B cell (primary cell): ENCODE measurements at regions not wholly inside any gene's neighbourhood (a gene's known extent, or its start where the extent isn't known, plus 50 kb on each side); places are given as distances from the start of the nearest gene placed in this dataset.

ENCODE experiments used
- ATAC-seq: fragments of 200-7000 bp; cut with Tn5 transposase; one replicate; pipeline ENCODE4 v1.10.0; 2021; ENCODE audit warnings: low read depth, mild to moderate bottlenecking, moderate number of reproducible peaks, moderate library complexity
- CTCF ChIA-PET: fragments of 350-600 bp; sonication (Branson Sonifier 250); formaldehyde crosslinking; loops from one replicate; lab custom pipeline; 2021; ENCODE audit warnings: antibody characterized with exemption, inconsistent platforms; lab: Charles Lee
- POLR2A ChIA-PET: fragments of 350-600 bp; sonication (Branson Sonifier 250); formaldehyde crosslinking; loops from one replicate; lab custom pipeline; 2021; ENCODE audit warnings: antibody characterized with exemption; lab: Charles Lee
- DNase-seq: peaks from one replicate; pipeline ENCODE4 v3.0.0; 2013
- H2AFZ ChIP-seq: 2 replicates; pipeline ENCODE4 v1.6.1; 2012; ENCODE audit warnings: mild to moderate bottlenecking, low read depth, low read length; ENCODE audit not compliant: insufficient read depth, poor library complexity, severe bottlenecking
- H3K27ac ChIP-seq, 2 donors: 1 replicate in 1 of 2; 2 replicates in 1 of 2; pipeline ENCODE4 v1.5.1; 2012 to 2013; ENCODE audit warnings: low read length in 2 of 2, mild to moderate bottlenecking in 2 of 2, moderate library complexity in 1 of 2
- H3K27me3 ChIP-seq, 4 experiments: fragments of 200-600 bp in 1 of 4; sonication (generic) in 1 of 4; replicated peaks in 1 of 4; 1 replicate in 2 of 4; 2 replicates in 2 of 4; pipeline versions ENCODE4 v1.6.1 to v1.7.0; 2013 to 2016; ENCODE audit warnings: low read length in 3 of 4, mild to moderate bottlenecking in 2 of 4, mixed read lengths in 1 of 4, moderate library complexity in 1 of 4; ENCODE audit not compliant: insufficient read depth in 4 of 4, control insufficient read depth in 3 of 4; ENCODE audit errors: control extremely low read depth in 1 of 4
- H3K36me3 ChIP-seq, 2 experiments: replicated peaks in 1 of 2; 1 replicate in 1 of 2; 2 replicates in 1 of 2; pipeline versions ENCODE4 v1.6.1 to v1.7.1; 2013; ENCODE audit warnings: low read length in 1 of 2; ENCODE audit not compliant: insufficient read depth in 2 of 2, control insufficient read depth in 1 of 2; ENCODE audit errors: control extremely low read depth in 1 of 2, extremely low read depth in 1 of 2
- H3K4me1 ChIP-seq, 2 donors: fragments of 200-600 bp in 1 of 2; sonication (generic) in 1 of 2; 1 replicate in 1 of 2; 2 replicates in 1 of 2; pipeline versions ENCODE4 v1.5.1 to v1.6.1; 2013 to 2017; ENCODE audit warnings: low read length in 2 of 2; ENCODE audit not compliant: control insufficient read depth in 2 of 2, insufficient read depth in 2 of 2
- H3K4me2 ChIP-seq: replicated peaks from 2 replicates; pipeline ENCODE3; 2012; ENCODE audit warnings: mild to moderate bottlenecking, low read depth, low read length; ENCODE audit not compliant: poor library complexity, severe bottlenecking
- H3K4me3 ChIP-seq, 5 experiments: fragments of 200-600 bp in 1 of 5; sonication (generic) in 1 of 5; 1 replicate in 3 of 5; 2 replicates in 2 of 5; pipeline versions ENCODE4 v1.5.1 to v1.7.0; 2011 to 2016; ENCODE audit warnings: low read length in 4 of 5, mild to moderate bottlenecking in 4 of 5, low read depth in 2 of 5, control low read depth in 1 of 5, moderate library complexity in 1 of 5; ENCODE audit not compliant: insufficient read depth in 1 of 5; ENCODE audit errors: control extremely low read depth in 1 of 5, extremely low read depth in 1 of 5
- H3K79me2 ChIP-seq: fragments of 200-600 bp; sonication (generic); one replicate; pipeline ENCODE4 v1.6.0; 2016; ENCODE audit warnings: low read length; ENCODE audit not compliant: control insufficient read depth, insufficient read depth
- H3K9ac ChIP-seq: fragments of 200-600 bp; sonication (generic); 2 replicates; pipeline ENCODE4 v1.6.1; 2017; ENCODE audit warnings: mild to moderate bottlenecking, low read length, moderate library complexity
- H3K9me3 ChIP-seq, 3 donors: one replicate each; pipeline versions ENCODE4 v1.6.1 to v1.7.1; 2013; ENCODE audit warnings: low read length in 2 of 3; ENCODE audit not compliant: control insufficient read depth in 2 of 3, insufficient read depth in 1 of 3; ENCODE audit errors: control extremely low read depth in 1 of 3
- H4K20me1 ChIP-seq: 2 replicates; pipeline ENCODE4 v1.6.0; 2012; ENCODE audit warnings: mild to moderate bottlenecking, low read length; ENCODE audit not compliant: insufficient read depth, control insufficient read depth, poor library complexity, severe bottlenecking
- H3K27ac Mint-ChIP-seq: one replicate; pipeline ENCODE4 v1.8.0; 2021; ENCODE audit warnings: mixed read lengths
- H3K27me3 Mint-ChIP-seq: one replicate; pipeline ENCODE4 v1.8.0; 2021; ENCODE audit warnings: mixed read lengths
- H3K4me1 Mint-ChIP-seq: one replicate; pipeline ENCODE4 v1.8.0; 2021; ENCODE audit warnings: mixed read lengths
- H3K4me3 Mint-ChIP-seq: one replicate; pipeline ENCODE4 v1.8.0; 2021; ENCODE audit warnings: mixed read lengths
- H3K9me3 Mint-ChIP-seq: one replicate; pipeline ENCODE4 v1.8.0; 2022; ENCODE audit warnings: mixed read lengths; ENCODE audit not compliant: insufficient read depth
- EZH2 ChIP-seq: IDR thresholded peaks from 2 replicates; pipeline ENCODE4 v1.6.1; 2012; ENCODE audit warnings: borderline replicate concordance, low read depth, mild to moderate bottlenecking, moderate library complexity, low read length; ENCODE audit not compliant: insufficient read depth, poor library complexity, severe bottlenecking
- WGBS: methylation state at CpG from one replicate; pipeline ENCODE4 v1.1.5; 2013; ENCODE audit warnings: missing lambda C conversion rate; ENCODE audit not compliant: insufficient coverage; 5-methylcytosine and 5-hydroxymethylcytosine counted together
- intact Hi-C: fragments of 100-400 bp; cut with micrococcal nuclease; formaldehyde crosslinking; loops from one replicate; pipeline ENCODE4 v1.10.0; 2022
- TF ChIP-seq, protein P1 (sequence below): fragments of 200-600 bp; IDR thresholded peaks from one replicate; pipeline ENCODE4 v1.8.0; 2022; ENCODE audit warnings: antibody characterized with exemption, mild to moderate bottlenecking

DNA sequence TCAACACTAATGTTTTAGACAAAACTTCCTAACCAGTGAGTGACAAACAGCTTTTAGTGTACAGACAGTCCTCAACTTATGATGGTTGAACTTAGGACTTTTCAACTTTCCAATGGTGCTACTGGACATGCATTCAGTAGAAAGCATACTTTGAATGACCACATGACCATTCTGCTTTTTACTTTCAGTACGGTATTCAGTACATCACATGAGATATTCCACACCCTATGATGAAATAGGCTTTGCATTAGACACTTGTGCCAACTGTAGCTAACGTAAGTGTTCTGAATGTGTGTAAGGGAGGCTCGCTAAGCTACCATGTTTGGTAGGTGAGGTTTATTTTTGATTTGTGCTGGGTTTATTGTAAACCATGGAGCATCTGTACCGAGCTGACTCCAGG, 113.7 kb downstream of the WNT7A start:
- Histone ChIP-seq H3K9ac (no peak overlapping the region), H3K4me2 (no peak overlapping the region), H3K9me3 (peaks cover 0 to 20% (median 3%) of the 10 kb centered on the region in 3 donors), H3K36me3 (no peaks in the 10 kb centered on the region), H2AFZ (no peak overlapping the region), H3K4me3 (no peak overlapping the region), H3K27me3 (peaks cover 0 to 3% (median 0%) of the 10 kb centered on the region in 4 experiments), H3K79me2 (no peaks in the 10 kb centered on the region), H3K4me1 (no peaks in the 10 kb centered on the region), H4K20me1 (no peaks in the 10 kb centered on the region), H3K27ac (no peak overlapping the region)
- no peak overlapping the region for H3K4me3 Mint-ChIP-seq
- POLR2A ChIA-PET = no interaction called here
- no peaks in the 10 kb centered on the region for H3K4me1 Mint-ChIP-seq
- H3K27ac Mint-ChIP-seq = no peak overlapping the region
- CTCF ChIA-PET = interaction anchor here (1.1 kb wide), 1 partner anchor 10 kb away, joined by 3 read pairs; no protein-coding TSS in a partner anchor
- DNase-seq (no peak), ATAC-seq (no peak)
- H3K9me3 Mint-ChIP-seq = no peaks in the 10 kb centered on the region
- intact Hi-C loops = no loop called here
- 70% methylated on average over 3 of the region's 4 CpGs for WGBS
- H3K27me3 Mint-ChIP-seq = peaks cover 13% of the 10 kb centered on the region
- TF ChIP-seq, protein P1, sequence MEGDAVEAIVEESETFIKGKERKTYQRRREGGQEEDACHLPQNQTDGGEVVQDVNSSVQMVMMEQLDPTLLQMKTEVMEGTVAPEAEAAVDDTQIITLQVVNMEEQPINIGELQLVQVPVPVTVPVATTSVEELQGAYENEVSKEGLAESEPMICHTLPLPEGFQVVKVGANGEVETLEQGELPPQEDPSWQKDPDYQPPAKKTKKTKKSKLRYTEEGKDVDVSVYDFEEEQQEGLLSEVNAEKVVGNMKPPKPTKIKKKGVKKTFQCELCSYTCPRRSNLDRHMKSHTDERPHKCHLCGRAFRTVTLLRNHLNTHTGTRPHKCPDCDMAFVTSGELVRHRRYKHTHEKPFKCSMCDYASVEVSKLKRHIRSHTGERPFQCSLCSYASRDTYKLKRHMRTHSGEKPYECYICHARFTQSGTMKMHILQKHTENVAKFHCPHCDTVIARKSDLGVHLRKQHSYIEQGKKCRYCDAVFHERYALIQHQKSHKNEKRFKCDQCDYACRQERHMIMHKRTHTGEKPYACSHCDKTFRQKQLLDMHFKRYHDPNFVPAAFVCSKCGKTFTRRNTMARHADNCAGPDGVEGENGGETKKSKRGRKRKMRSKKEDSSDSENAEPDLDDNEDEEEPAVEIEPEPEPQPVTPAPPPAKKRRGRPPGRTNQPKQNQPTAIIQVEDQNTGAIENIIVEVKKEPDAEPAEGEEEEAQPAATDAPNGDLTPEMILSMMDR = no peak
- no peak for TF ChIP-seq EZH2

DNA sequence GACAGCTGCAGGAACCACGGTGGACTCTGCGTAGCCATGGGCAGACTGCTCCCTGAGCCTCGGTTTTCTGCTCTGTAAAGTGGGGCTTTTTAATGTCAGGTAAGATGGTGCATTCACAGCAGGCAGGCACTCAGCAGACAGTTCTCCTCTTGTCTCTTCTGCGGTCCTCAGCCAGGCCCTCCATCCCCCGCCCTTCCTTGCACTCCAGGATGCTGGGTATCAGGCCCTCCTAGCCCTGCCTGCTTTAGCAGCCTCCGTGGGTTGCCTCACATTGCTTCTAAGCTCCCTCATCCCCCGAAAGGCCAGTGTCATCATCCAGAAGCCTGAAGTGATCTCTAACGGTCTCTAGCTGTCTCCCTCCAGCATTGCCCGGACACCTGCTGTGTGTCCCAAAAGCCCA, 115.7 kb downstream of the WNT7A start:
- H3K27ac ChIP-seq = no peak overlapping the region
- no peaks in the 10 kb centered on the region for H3K4me1 Mint-ChIP-seq
- ATAC-seq = no peak
- no peak overlapping the region for H3K9ac ChIP-seq
- H3K4me3 ChIP-seq = no peak overlapping the region
- H3K9me3 Mint-ChIP-seq = no peaks in the 10 kb centered on the region
- H4K20me1 ChIP-seq = no peaks in the 10 kb centered on the region
- DNase-seq = no peak
- ChIA-PET CTCF (no interaction called here), POLR2A (no interaction called here)
- H3K79me2 ChIP-seq = no peaks in the 10 kb centered on the region
- no peak overlapping the region for H3K27ac Mint-ChIP-seq
- H3K9me3 ChIP-seq = peaks cover 0 to 20% (median 3%) of the 10 kb centered on the region in 3 donors
- no peak overlapping the region for H3K4me3 Mint-ChIP-seq
- no peak overlapping the region for H2AFZ ChIP-seq
- H3K4me1 ChIP-seq = no peaks in the 10 kb centered on the region
- peaks cover 27% of the 10 kb centered on the region for H3K27me3 Mint-ChIP-seq
- intact Hi-C loops = no loop called here
- H3K36me3 ChIP-seq = no peaks in the 10 kb centered on the region
- no peak overlapping the region for H3K4me2 ChIP-seq
- H3K27me3 ChIP-seq = peaks cover 0 to 4% (median 0%) of the 10 kb centered on the region in 4 experiments
- no peak for TF ChIP-seq EZH2
- TF ChIP-seq, protein P1 = no peak
- WGBS = 91% methylated on average over 8 of the region's 9 CpGs
